B cell (primary cell): ENCODE measurements at regions not wholly inside any gene's neighbourhood (a gene's known extent, or its start where the extent isn't known, plus 50 kb on each side); places are given as distances from the start of the nearest gene placed in this dataset.

Experiments
- ATAC-seq: fragments of 200-7000 bp; cut with Tn5 transposase; one replicate; pipeline ENCODE4 v1.10.0; 2021; ENCODE audit warnings: low read depth, mild to moderate bottlenecking, moderate number of reproducible peaks, moderate library complexity
- CTCF ChIA-PET: fragments of 350-600 bp; sonication (Branson Sonifier 250); formaldehyde crosslinking; loops from one replicate; lab custom pipeline; 2021; ENCODE audit warnings: antibody characterized with exemption, inconsistent platforms; lab: Charles Lee
- POLR2A ChIA-PET: fragments of 350-600 bp; sonication (Branson Sonifier 250); formaldehyde crosslinking; loops from one replicate; lab custom pipeline; 2021; ENCODE audit warnings: antibody characterized with exemption; lab: Charles Lee
- DNase-seq: peaks from one replicate; pipeline ENCODE4 v3.0.0; 2013
- H2AFZ ChIP-seq: 2 replicates; pipeline ENCODE4 v1.6.1; 2012; ENCODE audit warnings: mild to moderate bottlenecking, low read depth, low read length; ENCODE audit not compliant: insufficient read depth, poor library complexity, severe bottlenecking
- H3K27ac ChIP-seq, 2 donors: 1 replicate in 1 of 2; 2 replicates in 1 of 2; pipeline ENCODE4 v1.5.1; 2012 to 2013; ENCODE audit warnings: low read length in 2 of 2, mild to moderate bottlenecking in 2 of 2, moderate library complexity in 1 of 2
- H3K27me3 ChIP-seq, 4 experiments: fragments of 200-600 bp in 1 of 4; sonication (generic) in 1 of 4; replicated peaks in 1 of 4; 1 replicate in 2 of 4; 2 replicates in 2 of 4; pipeline versions ENCODE4 v1.6.1 to v1.7.0; 2013 to 2016; ENCODE audit warnings: low read length in 3 of 4, mild to moderate bottlenecking in 2 of 4, mixed read lengths in 1 of 4, moderate library complexity in 1 of 4; ENCODE audit not compliant: insufficient read depth in 4 of 4, control insufficient read depth in 3 of 4; ENCODE audit errors: control extremely low read depth in 1 of 4
- H3K36me3 ChIP-seq, 2 experiments: replicated peaks in 1 of 2; 1 replicate in 1 of 2; 2 replicates in 1 of 2; pipeline versions ENCODE4 v1.6.1 to v1.7.1; 2013; ENCODE audit warnings: low read length in 1 of 2; ENCODE audit not compliant: insufficient read depth in 2 of 2, control insufficient read depth in 1 of 2; ENCODE audit errors: control extremely low read depth in 1 of 2, extremely low read depth in 1 of 2
- H3K4me1 ChIP-seq, 2 donors: fragments of 200-600 bp in 1 of 2; sonication (generic) in 1 of 2; 1 replicate in 1 of 2; 2 replicates in 1 of 2; pipeline versions ENCODE4 v1.5.1 to v1.6.1; 2013 to 2017; ENCODE audit warnings: low read length in 2 of 2; ENCODE audit not compliant: control insufficient read depth in 2 of 2, insufficient read depth in 2 of 2
- H3K4me2 ChIP-seq: replicated peaks from 2 replicates; pipeline ENCODE3; 2012; ENCODE audit warnings: mild to moderate bottlenecking, low read depth, low read length; ENCODE audit not compliant: poor library complexity, severe bottlenecking
- H3K4me3 ChIP-seq, 5 experiments: fragments of 200-600 bp in 1 of 5; sonication (generic) in 1 of 5; 1 replicate in 3 of 5; 2 replicates in 2 of 5; pipeline versions ENCODE4 v1.5.1 to v1.7.0; 2011 to 2016; ENCODE audit warnings: low read length in 4 of 5, mild to moderate bottlenecking in 4 of 5, low read depth in 2 of 5, control low read depth in 1 of 5, moderate library complexity in 1 of 5; ENCODE audit not compliant: insufficient read depth in 1 of 5; ENCODE audit errors: control extremely low read depth in 1 of 5, extremely low read depth in 1 of 5
- H3K79me2 ChIP-seq: fragments of 200-600 bp; sonication (generic); one replicate; pipeline ENCODE4 v1.6.0; 2016; ENCODE audit warnings: low read length; ENCODE audit not compliant: control insufficient read depth, insufficient read depth
- H3K9ac ChIP-seq: fragments of 200-600 bp; sonication (generic); 2 replicates; pipeline ENCODE4 v1.6.1; 2017; ENCODE audit warnings: mild to moderate bottlenecking, low read length, moderate library complexity
- H3K9me3 ChIP-seq, 3 donors: one replicate each; pipeline versions ENCODE4 v1.6.1 to v1.7.1; 2013; ENCODE audit warnings: low read length in 2 of 3; ENCODE audit not compliant: control insufficient read depth in 2 of 3, insufficient read depth in 1 of 3; ENCODE audit errors: control extremely low read depth in 1 of 3
- H4K20me1 ChIP-seq: 2 replicates; pipeline ENCODE4 v1.6.0; 2012; ENCODE audit warnings: mild to moderate bottlenecking, low read length; ENCODE audit not compliant: insufficient read depth, control insufficient read depth, poor library complexity, severe bottlenecking
- H3K27ac Mint-ChIP-seq: one replicate; pipeline ENCODE4 v1.8.0; 2021; ENCODE audit warnings: mixed read lengths
- H3K27me3 Mint-ChIP-seq: one replicate; pipeline ENCODE4 v1.8.0; 2021; ENCODE audit warnings: mixed read lengths
- H3K4me1 Mint-ChIP-seq: one replicate; pipeline ENCODE4 v1.8.0; 2021; ENCODE audit warnings: mixed read lengths
- H3K4me3 Mint-ChIP-seq: one replicate; pipeline ENCODE4 v1.8.0; 2021; ENCODE audit warnings: mixed read lengths
- H3K9me3 Mint-ChIP-seq: one replicate; pipeline ENCODE4 v1.8.0; 2022; ENCODE audit warnings: mixed read lengths; ENCODE audit not compliant: insufficient read depth
- EZH2 ChIP-seq: IDR thresholded peaks from 2 replicates; pipeline ENCODE4 v1.6.1; 2012; ENCODE audit warnings: borderline replicate concordance, low read depth, mild to moderate bottlenecking, moderate library complexity, low read length; ENCODE audit not compliant: insufficient read depth, poor library complexity, severe bottlenecking
- WGBS: methylation state at CpG from one replicate; pipeline ENCODE4 v1.1.5; 2013; ENCODE audit warnings: missing lambda C conversion rate; ENCODE audit not compliant: insufficient coverage; 5-methylcytosine and 5-hydroxymethylcytosine counted together
- intact Hi-C: fragments of 100-400 bp; cut with micrococcal nuclease; formaldehyde crosslinking; loops from one replicate; pipeline ENCODE4 v1.10.0; 2022
- TF ChIP-seq, protein P1 (sequence below): fragments of 200-600 bp; IDR thresholded peaks from one replicate; pipeline ENCODE4 v1.8.0; 2022; ENCODE audit warnings: antibody characterized with exemption, mild to moderate bottlenecking

DNA sequence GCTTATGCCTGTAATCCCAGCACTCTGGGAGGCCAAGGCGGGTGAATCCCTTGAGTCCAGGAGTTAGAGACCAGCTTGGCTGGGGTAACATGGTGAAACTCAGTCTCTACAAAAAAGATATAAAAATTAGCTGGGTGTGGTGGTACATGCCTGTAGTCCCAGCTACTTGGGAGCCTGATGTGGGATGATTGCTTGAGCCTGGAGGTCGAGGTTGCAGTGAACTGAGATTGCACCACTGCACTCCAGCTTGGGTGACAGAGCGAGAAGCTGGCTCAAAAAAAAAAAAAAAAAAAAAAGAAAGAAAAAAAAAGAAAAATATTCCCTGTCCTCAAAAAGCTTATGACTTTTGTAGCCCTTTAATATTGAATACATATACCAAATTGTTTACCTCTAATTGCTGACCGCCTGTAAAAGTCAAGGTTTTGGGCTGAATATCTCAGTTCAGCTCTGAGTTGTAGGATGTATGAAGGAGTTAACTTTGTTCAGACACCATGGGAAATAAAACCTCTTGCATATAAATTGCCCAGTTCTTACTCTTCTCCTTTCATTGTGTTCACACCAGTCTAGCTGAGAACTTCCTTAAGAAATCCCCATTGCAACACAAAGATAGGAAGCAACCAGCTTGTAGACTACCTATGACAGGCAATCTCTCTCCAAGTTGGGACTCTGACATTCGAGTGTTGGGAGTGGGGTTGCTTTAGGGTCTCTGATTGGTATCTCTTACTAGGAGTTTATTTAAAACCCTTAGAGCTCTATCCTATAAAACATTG lies 97.6 kb upstream of the RASGRP1 start:
- Mint-ChIP-seq H3K27ac (peak overlapping the region; percentile 27), H3K4me3 (no peak overlapping the region), H3K9me3 (no peaks in the 10 kb centered on the region), H3K4me1 (peaks cover 33% of the 10 kb centered on the region), H3K27me3 (no peaks in the 10 kb centered on the region)
- Histone ChIP-seq H3K36me3 (no peaks in the 10 kb centered on the region), H2AFZ (no peak overlapping the region), H3K4me1 (peaks cover 8 to 13% of the 10 kb centered on the region in 2 donors), H3K27me3 (no peaks in the 10 kb centered on the region), H3K4me3 (no peak overlapping the region), H3K4me2 (no peak overlapping the region), H3K79me2 (no peaks in the 10 kb centered on the region), H4K20me1 (no peaks in the 10 kb centered on the region), H3K9ac (no peak overlapping the region), H3K27ac (no peak overlapping the region), H3K9me3 (no peaks in the 10 kb centered on the region)
- no peak for TF ChIP-seq EZH2
- TF ChIP-seq, protein P1, sequence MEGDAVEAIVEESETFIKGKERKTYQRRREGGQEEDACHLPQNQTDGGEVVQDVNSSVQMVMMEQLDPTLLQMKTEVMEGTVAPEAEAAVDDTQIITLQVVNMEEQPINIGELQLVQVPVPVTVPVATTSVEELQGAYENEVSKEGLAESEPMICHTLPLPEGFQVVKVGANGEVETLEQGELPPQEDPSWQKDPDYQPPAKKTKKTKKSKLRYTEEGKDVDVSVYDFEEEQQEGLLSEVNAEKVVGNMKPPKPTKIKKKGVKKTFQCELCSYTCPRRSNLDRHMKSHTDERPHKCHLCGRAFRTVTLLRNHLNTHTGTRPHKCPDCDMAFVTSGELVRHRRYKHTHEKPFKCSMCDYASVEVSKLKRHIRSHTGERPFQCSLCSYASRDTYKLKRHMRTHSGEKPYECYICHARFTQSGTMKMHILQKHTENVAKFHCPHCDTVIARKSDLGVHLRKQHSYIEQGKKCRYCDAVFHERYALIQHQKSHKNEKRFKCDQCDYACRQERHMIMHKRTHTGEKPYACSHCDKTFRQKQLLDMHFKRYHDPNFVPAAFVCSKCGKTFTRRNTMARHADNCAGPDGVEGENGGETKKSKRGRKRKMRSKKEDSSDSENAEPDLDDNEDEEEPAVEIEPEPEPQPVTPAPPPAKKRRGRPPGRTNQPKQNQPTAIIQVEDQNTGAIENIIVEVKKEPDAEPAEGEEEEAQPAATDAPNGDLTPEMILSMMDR, result no peak
- POLR2A ChIA-PET, result interaction anchor here (1.2 kb wide), 1 partner anchor 9 kb away, joined by 5 read pairs; no protein-coding TSS in a partner anchor
- CTCF ChIA-PET, result interaction anchor here (1.0 to 2.3 kb wide), 5 partner anchors 8 to 98 kb away, joined by 3 to 9 read pairs (median 3); partner anchors contain the start of gene RASGRP1
- DNase-seq (no peak), ATAC-seq (no peak)
- no CpG with 5 or more reads among the region's 5 CpGs for WGBS
- intact Hi-C loops, result no loop called here

DNA sequence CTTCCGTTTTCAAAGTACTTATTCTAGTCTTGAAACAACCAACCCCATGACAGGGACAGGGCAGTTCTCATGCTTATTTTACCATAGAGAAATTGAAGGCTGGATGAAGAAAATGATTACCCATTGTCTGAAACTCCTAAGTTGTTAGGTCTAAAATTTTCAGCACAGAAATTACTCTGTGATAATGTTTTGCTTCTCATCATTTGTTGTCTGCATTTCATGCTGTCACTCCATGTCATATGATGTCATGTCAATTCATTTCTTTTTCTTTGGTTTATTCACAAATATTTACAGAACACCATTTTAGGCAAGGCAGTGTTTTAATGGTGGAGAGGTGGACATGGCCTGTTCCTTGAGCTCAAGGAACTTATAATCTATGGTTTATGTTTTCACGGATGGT lies 98.2 kb upstream of the RASGRP1 start:
- Mint-ChIP-seq H3K9me3 (no peaks in the 10 kb centered on the region), H3K4me1 (peaks cover 39% of the 10 kb centered on the region), H3K27me3 (no peaks in the 10 kb centered on the region), H3K27ac (no peak overlapping the region), H3K4me3 (no peak overlapping the region)
- Histone ChIP-seq H3K36me3 (no peaks in the 10 kb centered on the region), H3K79me2 (no peaks in the 10 kb centered on the region), H3K4me2 (no peak overlapping the region), H2AFZ (no peak overlapping the region), H4K20me1 (no peaks in the 10 kb centered on the region), H3K4me1 (peaks cover 8 to 16% of the 10 kb centered on the region in 2 donors), H3K27me3 (no peaks in the 10 kb centered on the region), H3K9ac (no peak overlapping the region), H3K4me3 (no peak overlapping the region), H3K27ac (no peak overlapping the region), H3K9me3 (no peaks in the 10 kb centered on the region)
- intact Hi-C loops, result no loop called here
- DNase-seq (no peak), ATAC-seq (no peak)
- CTCF ChIA-PET, result interaction anchor here (1.0 to 2.3 kb wide), 4 partner anchors 11 to 99 kb away, joined by 3 to 9 read pairs (median 6); partner anchors contain the start of gene RASGRP1
- no CpG with 5 or more reads among the region's 2 CpGs for WGBS
- POLR2A ChIA-PET, result interaction anchor here (1.2 kb wide), 1 partner anchor 9 kb away, joined by 5 read pairs; no protein-coding TSS in a partner anchor
- TF ChIP-seq, protein P1, result no peak
- TF ChIP-seq EZH2, result no peak
